ENCODE measurements at regions not wholly inside any gene's neighbourhood (a gene's known extent, or its start where the extent isn't known, plus 50 kb on each side); places are given as distances from the start of the nearest gene placed in this dataset.

GRCh38 chr12:94033784-94034183 lies 114.6 kb upstream of the PLXNC1 start:
- no peaks in the 10 kb centered on the region for H3K4me1 Mint-ChIP-seq (ENCODE audit: insufficient read depth, unreplicated experiment)
- H3K36me3 Mint-ChIP-seq (ENCODE audit: insufficient read depth, unreplicated experiment): no peaks in the 10 kb centered on the region
- TF ChIP-seq CTCF (IDR thresholded peaks at IDR 0.05; ENCODE audit: unreplicated experiment): no peak
- H3K4me3 Mint-ChIP-seq (ENCODE audit: unreplicated experiment): no peak overlapping the region
- DNase-seq (ENCODE audit: unreplicated experiment): no peak
- no peak overlapping the region for H3K27ac Mint-ChIP-seq (ENCODE audit: low read depth, unreplicated experiment)
- no TSS peak for BruUV-seq (replicated peaks)
- ChIA-PET CTCF (interaction anchor here (0.7 kb wide), 1 partner anchor 335 kb away, joined by 3 read pairs; no protein-coding TSS in a partner anchor), POLR2A (interaction anchor here (1.5 kb wide), 1 partner anchor 51 kb away, joined by 3 read pairs; no protein-coding TSS in a partner anchor)
- intact Hi-C loops (cut with micrococcal nuclease): no loop called here
- no peaks in the 10 kb centered on the region for H3K9me3 Mint-ChIP-seq (ENCODE audit: unreplicated experiment)
- no peaks in the 10 kb centered on the region for H3K27me3 Mint-ChIP-seq (ENCODE audit: insufficient read depth, unreplicated experiment)

GRCh38 chr12:94037444-94037843 lies 110.9 kb upstream of the PLXNC1 start:
- Mint-ChIP-seq H3K27ac (ENCODE audit: low read depth, unreplicated experiment) (no peak overlapping the region), H3K27me3 (ENCODE audit: insufficient read depth, unreplicated experiment) (no peaks in the 10 kb centered on the region), H3K36me3 (ENCODE audit: insufficient read depth, unreplicated experiment) (no peaks in the 10 kb centered on the region), H3K4me1 (ENCODE audit: insufficient read depth, unreplicated experiment) (no peaks in the 10 kb centered on the region), H3K9me3 (ENCODE audit: unreplicated experiment) (no peaks in the 10 kb centered on the region), H3K4me3 (ENCODE audit: unreplicated experiment) (no peak overlapping the region)
- intact Hi-C loops (cut with micrococcal nuclease): no loop called here
- DNase-seq (ENCODE audit: unreplicated experiment): no peak
- no TSS peak for BruUV-seq (replicated peaks)
- CTCF ChIA-PET: no interaction called here
- no peak for TF ChIP-seq CTCF (IDR thresholded peaks at IDR 0.05; ENCODE audit: unreplicated experiment)
- POLR2A ChIA-PET: no interaction called here

GRCh38 chr12:94038605-94039004 lies 109.8 kb upstream of the PLXNC1 start:
- Mint-ChIP-seq H3K9me3 (ENCODE audit: unreplicated experiment) (no peaks in the 10 kb centered on the region), H3K4me1 (ENCODE audit: insufficient read depth, unreplicated experiment) (no peaks in the 10 kb centered on the region), H3K27me3 (ENCODE audit: insufficient read depth, unreplicated experiment) (no peaks in the 10 kb centered on the region), H3K36me3 (ENCODE audit: insufficient read depth, unreplicated experiment) (no peaks in the 10 kb centered on the region), H3K4me3 (ENCODE audit: unreplicated experiment) (no peak overlapping the region), H3K27ac (ENCODE audit: low read depth, unreplicated experiment) (no peak overlapping the region)
- CTCF ChIA-PET: no interaction called here
- TF ChIP-seq CTCF (IDR thresholded peaks at IDR 0.05; ENCODE audit: unreplicated experiment): no peak
- intact Hi-C loops (cut with micrococcal nuclease): no loop called here
- BruUV-seq (replicated peaks): no TSS peak
- POLR2A ChIA-PET: no interaction called here
- DNase-seq (ENCODE audit: unreplicated experiment): no peak

- POLR2A ChIA-PET: interaction anchor here (1.1 kb wide), 1 partner anchor 8 kb away, joined by 4 read pairs; no protein-coding TSS in a partner anchor
- Mint-ChIP-seq H3K9me3 (ENCODE audit: unreplicated experiment) (no peaks in the 10 kb centered on the region), H3K4me1 (ENCODE audit: insufficient read depth, unreplicated experiment) (no peaks in the 10 kb centered on the region), H3K4me3 (ENCODE audit: unreplicated experiment) (no peak overlapping the region), H3K27me3 (ENCODE audit: insufficient read depth, unreplicated experiment) (no peaks in the 10 kb centered on the region), H3K27ac (ENCODE audit: low read depth, unreplicated experiment) (no peak overlapping the region), H3K36me3 (ENCODE audit: insufficient read depth, unreplicated experiment) (no peaks in the 10 kb centered on the region)
- intact Hi-C loops (cut with micrococcal nuclease): no loop called here
- DNase-seq (ENCODE audit: unreplicated experiment): no peak
- BruUV-seq (replicated peaks): no TSS peak
- CTCF ChIA-PET: interaction anchor here (0.6 kb wide), 1 partner anchor 60 kb away, joined by 5 read pairs; no protein-coding TSS in a partner anchor
- no peak for TF ChIP-seq CTCF (IDR thresholded peaks at IDR 0.05; ENCODE audit: unreplicated experiment)
Measured at GRCh38 chr12:94039199-94039840, 109.1 kb upstream of the PLXNC1 start.

Data from MCF 10A (cell line).